CD8-positive, alpha-beta memory T cell (primary cell): ENCODE measurements at regions not wholly inside any gene's neighbourhood (a gene's known extent, or its start where the extent isn't known, plus 50 kb on each side); places are given as distances from the start of the nearest gene placed in this dataset.

ENCODE experiments used
- CTCF ChIA-PET: fragments of 350-600 bp; sonication (Branson Sonifier 250); formaldehyde crosslinking; loops from one replicate; lab custom pipeline; 2021; ENCODE audit warnings: antibody characterized with exemption; lab: Charles Lee
- POLR2A ChIA-PET: fragments of 350-600 bp; sonication (Branson Sonifier 250); formaldehyde crosslinking; loops from one replicate; lab custom pipeline; 2021; ENCODE audit warnings: antibody characterized with exemption; lab: Charles Lee
- DNase-seq, 5 donors: peaks; one replicate each; pipeline versions ENCODE4 v3.0.0 to v3.0.0-alpha.2; 2020 to 2022; ENCODE audit warnings: mixed read lengths in 1 of 5
- H3K27ac ChIP-seq: one replicate; pipeline ENCODE4 v1.7.0; 2013; ENCODE audit warnings: low read depth, mild to moderate bottlenecking, low read length, moderate library complexity
- H3K27me3 ChIP-seq: 2 replicates; pipeline ENCODE4 v1.7.0; 2013; ENCODE audit warnings: low read length, mild to moderate bottlenecking; ENCODE audit not compliant: insufficient read depth, poor library complexity, severe bottlenecking
- H3K36me3 ChIP-seq: 2 replicates; pipeline ENCODE4 v1.7.0; 2013; ENCODE audit warnings: mild to moderate bottlenecking, low read length, moderate library complexity; ENCODE audit not compliant: insufficient read depth
- H3K4me1 ChIP-seq: 2 replicates; pipeline ENCODE4 v1.7.0; 2013; ENCODE audit warnings: mild to moderate bottlenecking, low read length, moderate library complexity; ENCODE audit not compliant: insufficient read depth
- H3K4me3 ChIP-seq: 2 replicates; pipeline ENCODE4 v1.7.0; 2013; ENCODE audit warnings: mild to moderate bottlenecking, low read length
- H3K9me3 ChIP-seq: 2 replicates; pipeline ENCODE4 v1.7.0; 2013; ENCODE audit warnings: mild to moderate bottlenecking, low read length
- H3K27ac Mint-ChIP-seq, 8 donors: one replicate each; pipeline ENCODE4 v1.8.0; 2020 to 2021; ENCODE audit warnings: mixed read lengths in 8 of 8, mild to moderate bottlenecking in 6 of 8, inconsistent platforms in 3 of 8, moderate library complexity in 3 of 8
- H3K27me3 Mint-ChIP-seq, 2 donors: one replicate each; pipeline ENCODE4 v1.8.0; 2020 to 2021; ENCODE audit warnings: mixed read lengths in 2 of 2, mild to moderate bottlenecking in 1 of 2, moderate library complexity in 1 of 2
- H3K36me3 Mint-ChIP-seq, 3 donors: one replicate each; pipeline ENCODE4 v1.8.0; 2020 to 2021; ENCODE audit warnings: mixed read lengths in 3 of 3, inconsistent platforms in 1 of 3, mild to moderate bottlenecking in 1 of 3
- H3K4me1 Mint-ChIP-seq, 3 donors: one replicate each; pipeline ENCODE4 v1.8.0; 2020 to 2021; ENCODE audit warnings: mixed read lengths in 3 of 3, inconsistent platforms in 1 of 3, mild to moderate bottlenecking in 1 of 3
- H3K4me3 Mint-ChIP-seq, 7 donors: one replicate each; pipeline ENCODE4 v1.8.0; 2020 to 2021; ENCODE audit warnings: mixed read lengths in 7 of 7, mild to moderate bottlenecking in 6 of 7, moderate library complexity in 4 of 7, inconsistent platforms in 2 of 7
- H3K9me3 Mint-ChIP-seq, 5 donors: one replicate each; pipeline ENCODE4 v1.8.0; 2020 to 2022; ENCODE audit warnings: mixed read lengths in 5 of 5, mild to moderate bottlenecking in 3 of 5, moderate library complexity in 2 of 5, inconsistent platforms in 1 of 5

GRCh38 chr2:120586507-120587278 is 149.0 kb upstream of the GLI2 start:
- H3K27ac Mint-ChIP-seq = no peak overlapping the region
- POLR2A ChIA-PET = no interaction called here

GRCh38 chr2:120587279-120587996 is 148.2 kb upstream of the GLI2 start:
- no peak for DNase-seq
- ChIA-PET CTCF (no interaction called here), POLR2A (no interaction called here)
- Histone ChIP-seq H3K4me3 (no peak overlapping the region), H3K27me3 (peaks cover 7% of the 10 kb centered on the region), H3K36me3 (no peaks in the 10 kb centered on the region), H3K4me1 (no peaks in the 10 kb centered on the region), H3K9me3 (no peaks in the 10 kb centered on the region), H3K27ac (no peak overlapping the region)
- no peak overlapping the region for H3K4me3 Mint-ChIP-seq
- peaks cover 39 to 58% of the 10 kb centered on the region in 2 donors for H3K27me3 Mint-ChIP-seq
- peaks cover 0 to 4% (median 4%) of the 10 kb centered on the region in 3 donors for H3K4me1 Mint-ChIP-seq
- H3K9me3 Mint-ChIP-seq = peaks cover 7 to 15% (median 13%) of the 10 kb centered on the region in 5 donors
- H3K27ac Mint-ChIP-seq = no peak overlapping the region
- H3K36me3 Mint-ChIP-seq = no peaks in the 10 kb centered on the region

More at GRCh38 chr2:120586507-120587278, 149.0 kb upstream of the GLI2 start:
- H3K4me1 Mint-ChIP-seq = peaks cover 0 to 4% (median 4%) of the 10 kb centered on the region in 3 donors
- H3K9me3 Mint-ChIP-seq = peaks cover 7 to 15% (median 13%) of the 10 kb centered on the region in 5 donors
- H3K27me3 ChIP-seq = peaks cover 7% of the 10 kb centered on the region
- H3K4me3 ChIP-seq = no peak overlapping the region
- H3K27ac ChIP-seq = no peak overlapping the region
- no peaks in the 10 kb centered on the region for H3K9me3 ChIP-seq
- H3K27me3 Mint-ChIP-seq = peaks cover 38 to 55% of the 10 kb centered on the region in 2 donors
- CTCF ChIA-PET = no interaction called here
- H3K36me3 ChIP-seq = no peaks in the 10 kb centered on the region
- DNase-seq = no peak
- no peaks in the 10 kb centered on the region for H3K4me1 ChIP-seq
- H3K4me3 Mint-ChIP-seq = no peak overlapping the region
- no peaks in the 10 kb centered on the region for H3K36me3 Mint-ChIP-seq

- Mint-ChIP-seq H3K36me3 (no peaks in the 10 kb centered on the region), H3K27me3 (peaks cover 39 to 56% of the 10 kb centered on the region in 2 donors), H3K4me3 (no peak overlapping the region), H3K9me3 (peaks cover 6 to 15% (median 13%) of the 10 kb centered on the region in 5 donors), H3K4me1 (peaks cover 0 to 4% (median 4%) of the 10 kb centered on the region in 3 donors), H3K27ac (no peak overlapping the region)
- Histone ChIP-seq H3K27ac (no peak overlapping the region), H3K36me3 (no peaks in the 10 kb centered on the region), H3K9me3 (no peaks in the 10 kb centered on the region), H3K4me3 (no peak overlapping the region), H3K27me3 (peaks cover 7% of the 10 kb centered on the region), H3K4me1 (no peaks in the 10 kb centered on the region)
- ChIA-PET CTCF (no interaction called here), POLR2A (no interaction called here)
- no peak for DNase-seq
Measured at GRCh38 chr2:120587997-120588336, 147.7 kb upstream of the GLI2 start.

- DNase-seq = no peak
- H3K4me3 Mint-ChIP-seq = no peak overlapping the region
- peaks cover 31 to 48% of the 10 kb centered on the region in 2 donors for H3K27me3 Mint-ChIP-seq
- H3K27ac Mint-ChIP-seq = no peak overlapping the region
- Histone ChIP-seq H3K4me3 (no peak overlapping the region), H3K9me3 (no peaks in the 10 kb centered on the region), H3K27ac (no peak overlapping the region), H3K36me3 (no peaks in the 10 kb centered on the region), H3K27me3 (peaks cover 7% of the 10 kb centered on the region), H3K4me1 (no peaks in the 10 kb centered on the region)
- H3K36me3 Mint-ChIP-seq = no peaks in the 10 kb centered on the region
- peaks cover 0 to 4% (median 4%) of the 10 kb centered on the region in 3 donors for H3K4me1 Mint-ChIP-seq
- ChIA-PET POLR2A (no interaction called here), CTCF (no interaction called here)
- H3K9me3 Mint-ChIP-seq = peaks cover 0 to 10% (median 8%) of the 10 kb centered on the region in 5 donors
Measured at GRCh38 chr2:120589771-120590608, 145.7 kb upstream of the GLI2 start.

GRCh38 chr2:120590841-120591240 is 144.8 kb upstream of the GLI2 start:
- POLR2A ChIA-PET = no interaction called here
- CTCF ChIA-PET = no interaction called here

GRCh38 chr2:120591572-120591971 is 144.1 kb upstream of the GLI2 start:
- POLR2A ChIA-PET = no interaction called here
- no peaks in the 10 kb centered on the region for H3K4me1 ChIP-seq
- Mint-ChIP-seq H3K27me3 (peaks cover 25 to 34% of the 10 kb centered on the region in 2 donors), H3K4me1 (peaks cover 0 to 3% (median 2%) of the 10 kb centered on the region in 3 donors), H3K9me3 (peaks cover 0 to 2% (median 0%) of the 10 kb centered on the region in 5 donors), H3K36me3 (no peaks in the 10 kb centered on the region), H3K27ac (no peak overlapping the region), H3K4me3 (no peak overlapping the region)
- no peak overlapping the region for H3K4me3 ChIP-seq
- CTCF ChIA-PET = no interaction called here
- H3K9me3 ChIP-seq = no peaks in the 10 kb centered on the region
- peaks cover 7% of the 10 kb centered on the region for H3K27me3 ChIP-seq
- no peaks in the 10 kb centered on the region for H3K36me3 ChIP-seq
- DNase-seq = no peak
- H3K27ac ChIP-seq = no peak overlapping the region

More at GRCh38 chr2:120590841-120591240, 144.8 kb upstream of the GLI2 start:
- no peak for DNase-seq
- H3K27ac ChIP-seq = no peak overlapping the region
- no peaks in the 10 kb centered on the region for H3K36me3 Mint-ChIP-seq
- H3K4me3 ChIP-seq = no peak overlapping the region
- no peaks in the 10 kb centered on the region for H3K4me1 ChIP-seq
- H3K27ac Mint-ChIP-seq = no peak overlapping the region
- peaks cover 0 to 3% (median 0%) of the 10 kb centered on the region in 5 donors for H3K9me3 Mint-ChIP-seq
- peaks cover 27 to 40% of the 10 kb centered on the region in 2 donors for H3K27me3 Mint-ChIP-seq
- no peaks in the 10 kb centered on the region for H3K9me3 ChIP-seq
- no peak overlapping the region for H3K4me3 Mint-ChIP-seq
- peaks cover 0 to 4% (median 4%) of the 10 kb centered on the region in 3 donors for H3K4me1 Mint-ChIP-seq
- peaks cover 7% of the 10 kb centered on the region for H3K27me3 ChIP-seq
- no peaks in the 10 kb centered on the region for H3K36me3 ChIP-seq

- Histone ChIP-seq H3K36me3 (no peaks in the 10 kb centered on the region), H3K27ac (no peak overlapping the region), H3K9me3 (no peaks in the 10 kb centered on the region), H3K27me3 (peaks cover 7% of the 10 kb centered on the region), H3K4me1 (no peaks in the 10 kb centered on the region), H3K4me3 (no peak overlapping the region)
- CTCF ChIA-PET = no interaction called here
- Mint-ChIP-seq H3K36me3 (no peaks in the 10 kb centered on the region), H3K4me3 (no peak overlapping the region), H3K27me3 (peaks cover 23 to 31% of the 10 kb centered on the region in 2 donors), H3K27ac (no peak overlapping the region), H3K9me3 (no peaks in the 10 kb centered on the region), H3K4me1 (no peaks in the 10 kb centered on the region)
- no peak for DNase-seq
- POLR2A ChIA-PET = no interaction called here
Measured at GRCh38 chr2:120592084-120592483, 143.6 kb upstream of the GLI2 start.
